Activated CD8-positive, alpha-beta memory T cell treated with anti-CD3 and anti-CD28 coated beads, Interleukin-2, amount 50 U/mL, for 24 hours (primary cell): ENCODE measurements at regions not wholly inside any gene's neighbourhood (a gene's known extent, or its start where the extent isn't known, plus 50 kb on each side); places are given as distances from the start of the nearest gene placed in this dataset.
"Not testable (repeated sequence)": the region's sequence is repeated elsewhere in the genome, so short reads cannot be mapped to it uniquely, and the experiment has no call there.

Source experiments
- DNase-seq: peaks from one replicate; pipeline ENCODE4 v3.0.0-alpha.2; 2020; ENCODE audit errors: extremely low read depth

GRCh38 chr10:6817770-6818169 is 237.7 kb upstream of the PRKCQ start:
- DNase-seq = no peak

DNA sequence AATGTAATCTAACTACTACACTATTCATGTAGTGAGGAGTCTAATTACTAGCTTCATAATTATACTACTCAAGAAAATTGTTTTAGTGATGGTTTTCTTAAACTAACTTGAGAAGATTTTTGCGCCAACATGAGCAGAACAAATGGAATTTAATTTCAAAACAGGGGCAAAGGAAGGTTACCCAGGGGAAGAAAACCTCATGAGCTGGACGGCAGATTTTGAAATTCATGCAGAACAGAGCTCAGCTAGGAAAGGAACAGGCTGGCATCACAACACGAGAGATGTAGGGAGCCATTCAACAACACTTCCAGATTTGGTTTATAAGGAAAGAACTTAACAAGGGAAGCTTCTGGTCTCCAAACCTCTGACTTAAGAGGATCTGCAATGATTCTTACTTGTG is 235.3 kb upstream of the PRKCQ start:
- DNase-seq = no peak

DNA sequence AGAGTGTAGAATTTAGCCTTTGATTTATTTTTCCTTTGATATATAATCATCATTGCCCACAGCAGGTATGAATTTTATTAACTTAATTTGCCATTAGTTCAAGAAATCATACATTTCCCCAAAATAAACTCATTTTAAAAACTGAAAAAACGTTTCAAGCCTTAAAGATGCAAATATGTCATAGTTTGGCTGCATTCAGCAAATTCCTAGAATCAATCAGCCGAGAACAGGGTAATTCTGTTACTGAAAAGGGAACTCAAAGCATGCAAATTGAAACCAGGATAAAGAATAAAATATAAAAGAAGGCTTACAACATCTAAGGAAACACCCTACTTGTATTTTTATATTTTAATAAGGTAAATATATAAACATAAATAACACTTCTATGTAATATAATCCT is 233.8 kb upstream of the PRKCQ start:
- no peak for DNase-seq

- DNase-seq = no peak
Measured at GRCh38 chr10:6813306-6813705, 233.2 kb upstream of the PRKCQ start.

GRCh38 chr10:6811153-6811552 is 231.1 kb upstream of the PRKCQ start:
- no peak for DNase-seq

DNA sequence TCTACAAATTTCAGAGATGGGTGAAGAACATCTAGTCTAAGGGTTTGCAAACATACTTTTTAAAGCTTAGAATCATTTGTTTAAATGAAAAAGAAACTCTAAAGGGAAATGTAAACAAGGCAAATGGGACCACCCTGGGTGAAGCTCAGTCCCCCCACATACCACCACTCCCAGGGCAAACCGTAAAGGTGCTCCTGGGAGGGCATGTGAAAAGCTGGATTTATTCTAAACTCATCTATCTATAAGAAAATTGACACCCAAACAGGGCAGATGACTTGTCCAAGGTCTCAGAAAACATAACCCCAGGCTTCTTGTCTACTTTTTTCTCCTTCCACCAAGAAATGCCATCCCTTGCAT is 223.3 kb upstream of the PRKCQ start:
- DNase-seq = no peak

GRCh38 chr10:6802759-6803426 is 222.8 kb upstream of the PRKCQ start:
- no peak for DNase-seq

- no peak for DNase-seq
Measured at GRCh38 chr10:6796231-6796630, 216.2 kb upstream of the PRKCQ start.

GRCh38 chr10:6795541-6795940 is 215.5 kb upstream of the PRKCQ start:
- no peak for DNase-seq

DNA sequence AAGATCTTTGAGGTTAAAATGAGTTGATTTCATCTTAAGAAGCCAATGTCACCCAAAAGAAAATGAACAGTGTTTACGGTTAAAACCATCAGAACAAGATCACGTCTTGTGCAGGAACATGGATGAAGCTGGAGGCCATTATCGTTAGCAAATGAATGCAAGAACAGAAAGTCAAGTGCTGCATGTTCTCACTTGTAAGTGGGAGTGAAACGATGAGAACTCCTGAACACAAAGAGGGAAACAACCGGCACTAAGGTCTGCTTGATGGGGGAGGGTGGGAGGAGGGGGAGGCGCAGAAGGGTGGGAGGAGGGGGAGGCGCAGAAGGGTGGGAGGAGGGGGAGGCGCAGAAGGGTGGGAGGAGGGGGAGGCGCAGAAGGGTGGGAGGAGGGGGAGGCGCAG is 214.8 kb upstream of the PRKCQ start:
- not testable (repeated sequence) for DNase-seq

- DNase-seq = no peak
Measured at GRCh38 chr10:6794441-6794840, 214.4 kb upstream of the PRKCQ start.

DNA sequence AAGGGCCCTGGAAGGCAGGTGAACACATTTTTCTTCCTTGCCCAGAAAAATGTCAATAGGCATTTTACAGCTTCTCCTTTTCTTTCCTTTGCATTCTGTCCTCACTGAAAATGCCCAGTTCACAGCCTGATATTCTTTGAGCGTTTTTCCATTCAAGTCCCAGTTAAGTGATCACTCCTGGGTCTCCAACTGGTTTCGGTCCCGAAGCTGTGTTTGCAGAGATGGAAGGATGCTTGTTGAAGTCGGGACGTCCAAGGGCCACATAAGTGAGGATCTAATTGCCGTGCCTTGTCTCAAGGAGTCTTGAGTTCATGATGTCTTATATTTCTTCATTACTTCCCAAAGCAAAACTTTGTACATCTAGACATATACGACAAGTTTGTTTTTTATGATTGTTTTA is 208.7 kb upstream of the PRKCQ start:
- no peak for DNase-seq

GRCh38 chr10:6788231-6788630 is 208.2 kb upstream of the PRKCQ start:
- DNase-seq = no peak

GRCh38 chr10:6787718-6788117 is 207.6 kb upstream of the PRKCQ start:
- DNase-seq = no peak

DNA sequence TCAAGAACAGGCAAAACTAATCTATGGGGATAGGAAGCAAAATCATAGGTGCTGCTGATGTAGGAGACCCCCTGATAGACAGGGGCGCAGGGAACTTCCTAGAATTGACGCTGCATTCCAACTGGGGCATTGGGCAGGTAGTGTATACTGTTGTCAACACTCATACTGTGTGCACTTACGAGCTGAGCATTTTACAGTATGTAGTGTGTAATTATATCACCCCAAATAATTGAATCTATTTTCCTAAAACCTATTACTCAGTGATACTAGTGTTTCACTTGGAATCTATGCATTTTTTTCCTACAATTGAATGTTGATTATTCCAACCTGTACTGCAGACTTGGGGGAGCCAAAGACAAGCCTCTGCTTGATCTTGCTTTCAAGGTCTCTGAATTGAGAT is 207.0 kb upstream of the PRKCQ start:
- no peak for DNase-seq

DNA sequence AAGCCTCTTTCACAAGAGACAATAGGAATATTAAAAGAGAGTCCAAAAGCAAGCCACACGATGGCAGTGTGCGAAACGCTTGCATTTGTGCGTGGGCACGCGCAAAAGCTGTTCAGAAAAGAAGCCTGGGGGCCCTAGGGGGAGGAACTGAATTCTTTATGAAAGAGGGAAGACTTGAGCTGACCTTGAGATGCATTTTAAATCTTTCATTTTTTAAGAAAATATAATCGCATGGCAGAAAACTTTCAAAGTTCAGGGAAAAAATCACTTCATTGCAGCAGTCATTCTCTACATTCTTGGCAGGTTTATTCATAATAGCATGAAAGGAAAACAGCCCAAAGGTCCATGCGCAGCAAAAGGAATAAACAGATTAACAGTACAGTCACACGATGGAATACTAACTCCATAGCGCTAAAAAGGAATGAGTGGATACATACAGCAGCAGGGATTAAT is 206.5 kb upstream of the PRKCQ start:
- no peak for DNase-seq

DNA sequence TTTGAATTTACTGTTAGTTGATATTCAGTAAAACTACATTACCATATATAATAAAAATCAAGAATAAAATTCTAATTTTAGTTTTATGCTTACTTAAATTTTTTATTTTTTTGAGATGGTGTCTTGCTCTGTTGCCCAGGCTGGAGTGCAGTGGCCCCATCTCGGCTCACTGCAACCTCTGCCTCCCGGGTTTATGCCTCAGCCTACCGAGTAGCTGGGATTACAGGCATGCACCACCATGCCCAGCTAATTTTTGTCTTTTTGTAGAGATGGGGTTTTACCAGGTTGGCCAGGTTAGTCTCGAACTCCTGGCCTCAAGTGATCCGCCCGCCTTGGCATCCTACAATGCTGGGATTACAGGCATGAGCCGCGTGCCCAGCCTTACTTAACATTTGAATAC is 204.4 kb upstream of the PRKCQ start:
- DNase-seq = not testable (repeated sequence)

- no peak for DNase-seq
Measured at GRCh38 chr10:6783471-6783870, 203.4 kb upstream of the PRKCQ start.

GRCh38 chr10:6782378-6782777 is 202.3 kb upstream of the PRKCQ start:
- DNase-seq = no peak

DNA sequence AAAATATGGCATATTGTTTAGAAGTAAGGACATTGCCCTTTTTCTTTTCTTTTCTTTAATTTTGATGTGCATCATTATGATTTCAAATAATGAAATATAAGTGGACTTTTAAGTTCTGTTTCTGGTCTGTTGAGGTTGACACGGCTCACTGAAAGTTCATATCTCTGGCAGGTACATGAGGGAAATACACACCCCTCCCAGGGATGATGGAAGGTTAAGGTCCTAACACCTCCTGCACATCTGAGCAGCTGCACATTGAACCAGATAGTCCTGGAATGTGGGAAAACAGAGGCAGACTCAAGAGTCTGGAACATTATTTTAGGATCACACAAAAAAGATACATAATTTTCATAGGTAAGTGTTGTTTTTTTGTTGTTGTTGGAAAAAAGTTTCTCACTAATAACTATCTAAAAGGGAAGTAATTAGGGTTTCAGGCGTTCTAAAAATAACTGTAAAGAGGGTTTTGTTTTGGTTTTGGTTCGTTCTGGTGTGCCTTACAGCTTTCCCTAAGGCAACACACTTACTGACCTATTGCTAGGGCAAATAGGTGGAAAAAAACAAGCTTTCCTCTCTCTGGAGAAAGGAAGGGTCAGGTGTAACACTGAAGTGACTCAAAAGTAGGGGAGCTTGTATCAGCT is 201.2 kb upstream of the PRKCQ start:
- no peak for DNase-seq

DNA sequence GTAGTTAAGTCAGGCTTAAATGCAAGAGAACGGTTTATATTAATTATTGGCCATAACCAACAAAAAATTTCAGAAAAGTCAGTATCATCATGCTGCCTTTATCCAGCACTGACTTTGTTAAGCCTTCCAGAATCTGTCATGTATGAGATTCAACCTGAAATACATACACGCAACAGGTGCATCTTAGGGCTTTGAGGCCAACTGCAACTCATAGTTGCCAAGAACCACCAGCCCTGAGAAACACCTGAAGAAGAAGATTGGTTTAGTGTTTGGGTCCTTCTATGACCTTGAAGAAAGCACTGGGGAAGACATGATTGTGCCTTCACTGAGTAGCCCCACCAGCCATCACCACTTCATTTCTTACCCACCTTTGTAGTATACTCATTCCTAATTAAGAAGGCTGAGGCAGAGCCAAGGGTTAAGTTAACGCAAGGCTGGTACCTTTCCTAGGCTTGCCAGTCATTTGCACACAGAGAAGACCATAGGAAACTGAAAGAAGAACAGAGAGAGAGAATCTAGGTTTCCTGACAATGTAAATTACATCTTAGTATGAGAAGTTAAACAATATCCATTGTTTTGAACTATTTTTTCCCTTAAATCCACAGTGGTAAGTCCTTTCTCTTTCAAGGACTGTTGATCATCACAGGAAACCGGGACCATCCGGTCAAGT is 200.1 kb upstream of the PRKCQ start:
- DNase-seq = no peak

DNA sequence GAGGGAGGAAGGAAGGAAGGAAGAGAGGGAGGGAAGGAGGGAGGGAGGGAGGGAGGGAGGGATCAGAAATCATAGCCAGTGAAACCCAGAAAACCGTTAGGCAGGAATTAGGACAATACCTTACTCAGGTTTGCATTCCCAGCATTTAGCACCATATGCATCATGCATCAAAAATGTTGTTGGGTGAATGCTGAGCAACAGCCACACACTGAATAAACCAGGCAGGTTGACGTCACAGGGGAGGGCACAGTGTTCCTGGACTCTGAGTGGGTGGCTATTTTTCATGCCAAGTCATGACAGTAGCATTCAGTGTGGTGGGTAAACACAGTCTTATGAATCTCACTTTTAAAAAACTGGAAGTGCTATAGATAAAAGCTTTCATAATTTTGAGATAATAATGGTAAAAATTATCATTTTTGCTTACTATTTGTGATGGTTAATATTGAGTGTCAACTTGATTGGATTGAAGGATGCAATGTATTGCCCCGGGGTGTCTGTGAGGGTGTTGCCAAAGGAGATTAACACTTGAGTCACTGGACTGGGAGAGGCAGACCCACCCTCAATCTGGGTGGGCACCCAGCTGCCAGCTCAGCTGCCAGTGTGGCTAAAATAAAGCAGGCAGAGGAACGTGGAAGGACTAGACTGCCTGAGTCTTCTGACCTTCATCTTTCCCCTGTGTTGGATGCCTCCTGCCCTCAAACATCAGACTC is 199.1 kb upstream of the PRKCQ start:
- no peak for DNase-seq

DNA sequence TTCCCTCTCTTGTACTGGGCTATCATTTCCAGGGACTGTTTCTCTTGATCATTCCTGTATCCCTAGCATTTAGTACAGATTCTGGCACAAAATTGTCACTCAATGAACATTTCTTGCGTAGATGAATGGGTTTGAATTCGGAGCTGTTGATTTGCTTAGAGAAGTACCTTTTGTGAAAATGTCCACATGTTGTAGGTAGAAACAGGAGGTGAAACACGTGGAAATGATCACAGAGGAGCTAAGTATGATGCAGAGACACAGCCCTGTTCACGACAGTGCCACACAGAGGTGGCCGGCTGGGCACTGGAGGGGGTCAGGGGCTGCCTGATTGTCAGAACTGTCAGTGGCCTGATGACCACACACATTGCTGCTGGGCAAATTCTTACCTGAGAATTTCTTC is 196.1 kb upstream of the PRKCQ start:
- no peak for DNase-seq
